ENCODE measurements at regions not wholly inside any gene's neighbourhood (a gene's known extent, or its start where the extent isn't known, plus 50 kb on each side); places are given as distances from the start of the nearest gene placed in this dataset.

DNA sequence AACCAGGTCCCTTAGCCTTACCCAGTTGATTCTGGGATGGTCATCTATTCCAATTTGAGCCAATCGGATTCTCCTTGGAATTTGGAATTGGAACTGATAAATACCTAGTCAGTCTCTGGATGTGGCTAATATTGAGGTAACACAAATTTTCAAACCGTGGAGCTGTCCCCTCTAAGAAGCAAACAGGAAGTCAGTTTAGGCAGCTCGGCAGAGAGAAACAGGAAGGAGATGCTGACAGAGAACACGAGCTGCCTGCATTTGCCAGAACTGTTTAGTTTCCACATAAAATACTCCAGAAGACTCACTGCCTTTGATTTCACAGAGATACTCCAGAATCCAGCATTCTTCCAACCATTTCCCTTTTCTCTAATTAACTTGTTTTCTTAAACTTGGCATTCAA is 1024.9 kb downstream of the BCL11A start:
- Mint-ChIP-seq H3K27ac (no peak overlapping the region), H3K4me3 (no peak overlapping the region), H3K4me1 (ENCODE audit: low read depth) (no peaks in the 10 kb centered on the region), H3K9me3 (peaks cover 24% of the 10 kb centered on the region), H3K27me3 (ENCODE audit: insufficient read depth) (peaks cover 1% of the 10 kb centered on the region; the same call in 1 of the 2 replicates), H3K36me3 (ENCODE audit: low read depth) (no peaks in the 10 kb centered on the region)
- DNase-seq = no peak
- no peak for TF ChIP-seq CTCF (IDR thresholded peaks at IDR 0.05)

DNA sequence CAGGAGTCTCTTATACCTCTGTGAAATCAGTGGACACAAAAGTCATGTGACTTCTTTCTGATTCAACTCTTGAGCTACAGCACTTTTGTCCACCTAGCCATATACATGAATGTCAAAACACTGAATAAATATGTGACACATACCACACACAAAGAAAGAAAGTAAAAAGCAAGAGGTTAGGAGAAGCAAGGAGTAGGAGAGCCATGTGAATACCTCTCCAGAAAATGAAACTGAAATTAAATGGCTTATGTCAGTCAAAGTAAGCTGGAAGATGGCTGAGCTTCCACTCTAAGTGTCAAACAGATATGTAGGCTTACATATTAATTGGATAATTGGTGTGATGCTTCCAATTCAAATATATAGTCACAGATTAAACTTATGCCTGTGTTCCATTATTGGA is 1050.5 kb downstream of the BCL11A start:
- Mint-ChIP-seq H3K9me3 (peaks cover 32% of the 10 kb centered on the region), H3K27me3 (ENCODE audit: insufficient read depth) (no peaks in the 10 kb centered on the region), H3K27ac (no peak overlapping the region), H3K4me3 (no peak overlapping the region), H3K4me1 (ENCODE audit: low read depth) (no peaks in the 10 kb centered on the region), H3K36me3 (ENCODE audit: low read depth) (no peaks in the 10 kb centered on the region; the same call in 1 of the 2 replicates)
- TF ChIP-seq CTCF (IDR thresholded peaks at IDR 0.05) = no peak
- DNase-seq = no peak

DNA sequence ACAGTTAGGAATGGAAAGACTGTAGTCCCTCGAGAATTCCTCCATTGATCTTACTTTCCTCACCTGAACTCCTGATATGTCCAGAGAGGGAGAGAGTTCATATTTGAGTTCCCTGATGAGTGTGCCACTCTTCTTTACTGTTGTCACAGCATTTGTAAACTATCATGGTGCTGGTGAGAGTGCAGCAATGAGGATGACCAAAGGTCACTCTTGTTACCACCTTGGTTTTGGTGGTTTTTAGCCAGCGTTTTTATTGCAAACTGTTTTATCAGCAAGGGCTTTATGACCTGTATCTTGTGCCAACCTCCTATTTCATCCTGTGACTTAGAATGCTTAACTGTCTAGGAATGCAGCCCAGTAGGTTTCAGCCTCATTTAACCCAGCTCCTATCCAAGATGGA is 1062.5 kb downstream of the BCL11A start:
- no peak for TF ChIP-seq CTCF (IDR thresholded peaks at IDR 0.05)
- Mint-ChIP-seq H3K36me3 (ENCODE audit: low read depth) (no peaks in the 10 kb centered on the region), H3K27me3 (ENCODE audit: insufficient read depth) (no peaks in the 10 kb centered on the region; the same call in 1 of the 2 replicates), H3K4me1 (ENCODE audit: low read depth) (no peaks in the 10 kb centered on the region), H3K27ac (no peak overlapping the region), H3K4me3 (no peak overlapping the region), H3K9me3 (peaks cover 40% of the 10 kb centered on the region)
- no peak for DNase-seq

DNA sequence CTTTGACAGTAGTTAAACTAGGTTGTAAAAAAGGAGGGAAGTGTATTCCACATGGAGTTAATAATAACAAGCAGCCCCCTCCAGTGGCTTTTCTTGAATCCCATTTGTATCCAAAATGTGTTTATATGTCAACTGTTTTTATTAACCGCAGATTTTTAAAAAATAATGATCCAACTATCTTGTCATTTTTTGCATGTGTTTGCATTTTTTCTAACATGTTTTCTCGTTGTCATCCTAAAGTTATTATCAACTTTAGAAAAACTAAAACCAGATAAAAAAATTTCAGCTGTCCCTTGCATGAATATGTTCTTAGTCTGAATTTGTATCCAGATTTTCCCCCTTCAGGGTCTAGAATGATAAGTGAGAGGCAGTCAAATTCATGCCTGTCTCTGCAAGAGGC is 1063.3 kb downstream of the BCL11A start:
- Mint-ChIP-seq H3K27me3 (ENCODE audit: insufficient read depth) (no peaks in the 10 kb centered on the region; the same call in 1 of the 2 replicates), H3K9me3 (peaks cover 43% of the 10 kb centered on the region), H3K36me3 (ENCODE audit: low read depth) (no peaks in the 10 kb centered on the region), H3K4me1 (ENCODE audit: low read depth) (no peaks in the 10 kb centered on the region), H3K27ac (no peak overlapping the region), H3K4me3 (no peak overlapping the region)
- DNase-seq = no peak
- TF ChIP-seq CTCF (IDR thresholded peaks at IDR 0.05) = no peak

DNA sequence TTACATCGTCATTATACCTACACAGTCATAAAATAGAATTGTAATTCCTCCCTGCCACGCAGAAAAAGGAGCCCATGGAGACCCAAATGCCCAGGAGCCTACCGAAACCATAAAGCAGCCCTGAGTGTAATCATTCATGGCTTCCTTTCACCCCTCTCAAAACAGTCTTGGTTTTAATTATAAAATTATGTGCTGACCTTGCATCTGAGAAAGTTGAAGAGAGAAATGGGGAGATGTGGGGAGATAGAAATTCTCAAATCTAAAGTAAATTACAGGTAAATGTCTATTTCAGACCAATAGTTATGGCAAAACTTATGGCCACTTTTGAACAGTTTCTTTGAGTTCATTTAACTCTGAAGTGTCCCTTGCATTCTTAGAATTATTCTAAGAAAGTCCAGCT is 1068.8 kb downstream of the BCL11A start:
- H3K36me3 Mint-ChIP-seq (ENCODE audit: low read depth) = no peaks in the 10 kb centered on the region
- no peaks in the 10 kb centered on the region for H3K4me1 Mint-ChIP-seq (ENCODE audit: low read depth)
- H3K4me3 Mint-ChIP-seq = no peak overlapping the region
- no peaks in the 10 kb centered on the region; the same call in none of the 2 replicates for H3K27me3 Mint-ChIP-seq (ENCODE audit: insufficient read depth)
- DNase-seq = no peak
- no peak overlapping the region for H3K27ac Mint-ChIP-seq
- peaks cover 25% of the 10 kb centered on the region for H3K9me3 Mint-ChIP-seq
- no peak for TF ChIP-seq CTCF (IDR thresholded peaks at IDR 0.05)

DNA sequence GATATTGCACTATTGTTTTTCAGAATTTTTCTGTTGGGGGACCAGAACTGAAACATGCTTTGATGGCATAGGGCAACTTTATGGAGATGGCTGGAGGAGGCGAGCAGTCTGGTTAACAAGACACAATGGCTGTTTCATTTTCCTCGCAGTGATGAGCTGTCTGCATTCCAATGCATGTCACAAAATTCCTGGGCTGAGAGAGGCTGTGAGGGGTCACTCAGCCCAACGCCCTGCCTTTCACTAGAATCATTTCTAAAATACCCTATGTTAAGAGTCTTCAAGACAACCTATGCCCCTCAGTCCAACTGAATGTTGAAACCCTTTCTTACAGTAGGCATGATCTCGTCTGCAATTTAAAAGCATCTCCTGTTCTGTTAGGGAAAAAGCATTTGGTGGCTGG is 1090.0 kb downstream of the BCL11A start:
- TF ChIP-seq CTCF (IDR thresholded peaks at IDR 0.05) = no peak
- H3K4me1 Mint-ChIP-seq (ENCODE audit: low read depth) = no peaks in the 10 kb centered on the region
- H3K4me3 Mint-ChIP-seq = no peak overlapping the region
- peaks cover 30% of the 10 kb centered on the region for H3K9me3 Mint-ChIP-seq
- DNase-seq = no peak
- H3K36me3 Mint-ChIP-seq (ENCODE audit: low read depth) = no peaks in the 10 kb centered on the region
- no peak overlapping the region for H3K27ac Mint-ChIP-seq
- no peaks in the 10 kb centered on the region for H3K27me3 Mint-ChIP-seq (ENCODE audit: insufficient read depth)

All from HFFc6 (cell line).